ENCODE measurements at regions not wholly inside any gene's neighbourhood (a gene's known extent, or its start where the extent isn't known, plus 50 kb on each side); places are given as distances from the start of the nearest gene placed in this dataset.

GRCh38 chr16:87221633-87222032 is 95.6 kb downstream of the C16orf95 start:
- H3K36me3 ChIP-seq (ENCODE audit: insufficient read depth, low read length), result no peaks in the 10 kb centered on the region
- no peaks in the 10 kb centered on the region for H3K4me1 ChIP-seq (ENCODE audit: insufficient read depth, low read length)
- H2AFZ ChIP-seq (ENCODE audit: low read depth, low read length), result no peak overlapping the region
- H3K79me2 ChIP-seq (ENCODE audit: insufficient read depth, low read length), result no peaks in the 10 kb centered on the region
- H3K9ac ChIP-seq (ENCODE audit: low read depth, low read length), result no peak overlapping the region
- ATAC-seq (ENCODE audit: insufficient read depth, low read depth) (no peak), DNase-seq (no peak)
- H3K27me3 ChIP-seq (ENCODE audit: insufficient read depth, low read length, poor library complexity), result peaks cover 7% of the 10 kb centered on the region
- H3K9me3 ChIP-seq (ENCODE audit: insufficient read depth, low read length, severe bottlenecking), result no peaks in the 10 kb centered on the region
- H3K27ac ChIP-seq (ENCODE audit: low read length), result no peak overlapping the region
- no peaks in the 10 kb centered on the region for H4K20me1 ChIP-seq (ENCODE audit: insufficient read depth, low read length)
- no peak for TF ChIP-seq EZH2 (IDR thresholded peaks at IDR 0.05; ENCODE audit: borderline replicate concordance, low read depth, low read length, severe bottlenecking)
- TF ChIP-seq CTCF (IDR thresholded peaks at IDR 0.05; ENCODE audit: borderline replicate concordance, extremely low read depth, low read length, poor library complexity, severe bottlenecking), result no peak
- no peak overlapping the region for H3K4me2 ChIP-seq (ENCODE audit: insufficient read depth, low read length)
- no peak overlapping the region for H3K4me3 ChIP-seq (ENCODE audit: low read depth in 1 of 2, low read length in 2 of 2)

DNA sequence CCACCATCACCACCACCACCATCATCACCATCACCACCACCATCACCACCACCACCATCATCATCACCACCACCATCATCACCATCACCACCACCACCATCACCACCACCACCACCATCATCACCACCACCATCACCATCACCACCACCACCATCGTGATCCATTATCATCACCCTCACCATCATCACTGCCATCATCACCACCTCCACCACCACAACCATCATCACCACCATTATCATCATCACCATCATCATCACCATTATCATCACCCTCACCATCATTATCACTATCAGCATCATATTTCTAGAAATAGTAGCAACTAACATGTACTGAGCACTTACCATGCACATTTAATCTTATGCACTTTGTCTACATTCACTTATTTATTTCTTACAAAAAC is 94.9 kb downstream of the C16orf95 start:
- Histone ChIP-seq H3K4me3 (ENCODE audit: low read depth in 1 of 2, low read length in 2 of 2) (no peak overlapping the region), H2AFZ (ENCODE audit: low read depth, low read length) (no peak overlapping the region), H3K4me1 (ENCODE audit: insufficient read depth, low read length) (no peaks in the 10 kb centered on the region), H3K79me2 (ENCODE audit: insufficient read depth, low read length) (no peaks in the 10 kb centered on the region), H3K9me3 (ENCODE audit: insufficient read depth, low read length, severe bottlenecking) (no peaks in the 10 kb centered on the region), H3K9ac (ENCODE audit: low read depth, low read length) (no peak overlapping the region), H4K20me1 (ENCODE audit: insufficient read depth, low read length) (no peaks in the 10 kb centered on the region), H3K4me2 (ENCODE audit: insufficient read depth, low read length) (no peak overlapping the region), H3K27ac (ENCODE audit: low read length) (no peak overlapping the region), H3K27me3 (ENCODE audit: insufficient read depth, low read length, poor library complexity) (peaks cover 7% of the 10 kb centered on the region), H3K36me3 (ENCODE audit: insufficient read depth, low read length) (no peaks in the 10 kb centered on the region)
- no peak for TF ChIP-seq EZH2 (IDR thresholded peaks at IDR 0.05; ENCODE audit: borderline replicate concordance, low read depth, low read length, severe bottlenecking)
- no peak for TF ChIP-seq CTCF (IDR thresholded peaks at IDR 0.05; ENCODE audit: borderline replicate concordance, extremely low read depth, low read length, poor library complexity, severe bottlenecking)
- no peak for ATAC-seq (ENCODE audit: insufficient read depth, low read depth)
- DNase-seq, result no peak

GRCh38 chr16:87223656-87224248 is 93.4 kb downstream of the C16orf95 start:
- Histone ChIP-seq H3K9ac (ENCODE audit: low read depth, low read length) (no peak overlapping the region), H3K4me1 (ENCODE audit: insufficient read depth, low read length) (no peaks in the 10 kb centered on the region), H3K9me3 (ENCODE audit: insufficient read depth, low read length, severe bottlenecking) (no peaks in the 10 kb centered on the region), H3K27ac (ENCODE audit: low read length) (no peak overlapping the region), H3K79me2 (ENCODE audit: insufficient read depth, low read length) (no peaks in the 10 kb centered on the region), H2AFZ (ENCODE audit: low read depth, low read length) (no peak overlapping the region), H3K4me3 (ENCODE audit: low read depth in 1 of 2, low read length in 2 of 2) (no peak overlapping the region), H3K4me2 (ENCODE audit: insufficient read depth, low read length) (no peak overlapping the region), H3K36me3 (ENCODE audit: insufficient read depth, low read length) (no peaks in the 10 kb centered on the region), H3K27me3 (ENCODE audit: insufficient read depth, low read length, poor library complexity) (peaks cover 7% of the 10 kb centered on the region), H4K20me1 (ENCODE audit: insufficient read depth, low read length) (no peaks in the 10 kb centered on the region)
- DNase-seq, result no peak
- TF ChIP-seq CTCF (IDR thresholded peaks at IDR 0.05; ENCODE audit: borderline replicate concordance, extremely low read depth, low read length, poor library complexity, severe bottlenecking) (no peak), EZH2 (IDR thresholded peaks at IDR 0.05; ENCODE audit: borderline replicate concordance, low read depth, low read length, severe bottlenecking) (no peak)
- ATAC-seq (ENCODE audit: insufficient read depth, low read depth), result no peak

- Histone ChIP-seq H3K4me2 (ENCODE audit: insufficient read depth, low read length) (no peak overlapping the region), H3K36me3 (ENCODE audit: insufficient read depth, low read length) (no peaks in the 10 kb centered on the region)
- no peak for ATAC-seq (ENCODE audit: insufficient read depth, low read depth)
These were observed 90.3 kb downstream of the C16orf95 start for GRCh38 chr16:87226926-87227295.

More at GRCh38 chr16:87226926-87227295, 90.3 kb downstream of the C16orf95 start:
- Histone ChIP-seq H3K4me3 (ENCODE audit: low read depth in 1 of 2, low read length in 2 of 2) (no peak overlapping the region), H4K20me1 (ENCODE audit: insufficient read depth, low read length) (no peaks in the 10 kb centered on the region), H2AFZ (ENCODE audit: low read depth, low read length) (no peak overlapping the region), H3K4me1 (ENCODE audit: insufficient read depth, low read length) (no peaks in the 10 kb centered on the region), H3K9ac (ENCODE audit: low read depth, low read length) (no peak overlapping the region), H3K9me3 (ENCODE audit: insufficient read depth, low read length, severe bottlenecking) (no peaks in the 10 kb centered on the region), H3K27me3 (ENCODE audit: insufficient read depth, low read length, poor library complexity) (peaks cover 7% of the 10 kb centered on the region), H3K79me2 (ENCODE audit: insufficient read depth, low read length) (no peaks in the 10 kb centered on the region), H3K27ac (ENCODE audit: low read length) (no peak overlapping the region)
- no peak for DNase-seq
- no peak for TF ChIP-seq CTCF (IDR thresholded peaks at IDR 0.05; ENCODE audit: borderline replicate concordance, extremely low read depth, low read length, poor library complexity, severe bottlenecking)
- no peak for TF ChIP-seq EZH2 (IDR thresholded peaks at IDR 0.05; ENCODE audit: borderline replicate concordance, low read depth, low read length, severe bottlenecking)
